H9 (cell line): ENCODE measurements at regions not wholly inside any gene's neighbourhood (a gene's known extent, or its start where the extent isn't known, plus 50 kb on each side); places are given as distances from the start of the nearest gene placed in this dataset.

Experiments used
- DNase-seq: peaks from one replicate; pipeline ENCODE4 v3.0.0-alpha.2; 2017
- H2AFZ ChIP-seq: one replicate; pipeline ENCODE4 v1.6.1; 2013; ENCODE audit warnings: mild to moderate bottlenecking, low read length, control low read depth, moderate library complexity
- H2AK5ac ChIP-seq: 2 replicates; pipeline ENCODE4 v1.6.1; 2013; ENCODE audit warnings: low read length, control low read depth, mixed read lengths; ENCODE audit not compliant: insufficient read length
- H2BK120ac ChIP-seq: one replicate; pipeline ENCODE4 v1.6.1; 2013; ENCODE audit warnings: low read depth, mild to moderate bottlenecking, low read length, control low read depth, inconsistent platforms; ENCODE audit not compliant: poor library complexity, severe bottlenecking
- H2BK12ac ChIP-seq: 2 replicates; pipeline ENCODE4 v1.6.1; 2013; ENCODE audit warnings: low read length, control low read depth, mixed read lengths, low read depth; ENCODE audit not compliant: insufficient read length
- H2BK15ac ChIP-seq: 2 replicates; pipeline ENCODE4 v1.6.1; 2013; ENCODE audit warnings: low read depth, low read length, control low read depth
- H2BK20ac ChIP-seq: one replicate; pipeline ENCODE4 v1.6.1; 2013; ENCODE audit warnings: low read depth, mild to moderate bottlenecking, low read length, control low read depth, inconsistent platforms; ENCODE audit not compliant: poor library complexity, severe bottlenecking
- H2BK5ac ChIP-seq: 2 replicates; pipeline ENCODE4 v1.6.1; 2013; ENCODE audit warnings: low read length, control low read depth, mixed read lengths; ENCODE audit not compliant: insufficient read length
- H3K14ac ChIP-seq: 2 replicates; pipeline ENCODE4 v1.6.1; 2013; ENCODE audit warnings: low read length, control low read depth; ENCODE audit not compliant: insufficient read depth
- H3K18ac ChIP-seq: 2 replicates; pipeline ENCODE4 v1.6.1; 2013; ENCODE audit warnings: low read depth, mild to moderate bottlenecking, mixed read lengths, low read length, control low read depth; ENCODE audit not compliant: insufficient read length
- H3K23ac ChIP-seq: 2 replicates; pipeline ENCODE4 v1.6.1; 2013; ENCODE audit warnings: low read length, control low read depth, mixed read lengths, low read depth; ENCODE audit not compliant: insufficient read length
- H3K23me2 ChIP-seq: 2 replicates; pipeline ENCODE4 v1.6.1; 2013; ENCODE audit warnings: low read depth, mild to moderate bottlenecking, mixed read lengths, low read length, control low read depth; ENCODE audit not compliant: insufficient read length, poor library complexity, severe bottlenecking
- H3K27ac ChIP-seq: 2 replicates; pipeline ENCODE4 v1.5.1; 2013; ENCODE audit warnings: low read length, control low read depth, mixed read lengths, low read depth; ENCODE audit not compliant: insufficient read length
- H3K27me3 ChIP-seq: 2 replicates; pipeline ENCODE4 v1.6.1; 2013; ENCODE audit warnings: low read length, control low read depth, inconsistent platforms; ENCODE audit not compliant: insufficient read depth
- H3K4ac ChIP-seq: 2 replicates; pipeline ENCODE4 v1.6.1; 2013; ENCODE audit warnings: low read depth, mild to moderate bottlenecking, control low read depth, inconsistent platforms, low read length, moderate library complexity
- H3K4me1 ChIP-seq: 2 replicates; pipeline ENCODE4 v1.6.1; 2013; ENCODE audit warnings: low read length, control low read depth, inconsistent platforms; ENCODE audit not compliant: insufficient read depth
- H3K4me2 ChIP-seq: 2 replicates; pipeline ENCODE4 v1.6.1; 2013; ENCODE audit warnings: low read length, control low read depth, mixed read lengths; ENCODE audit not compliant: insufficient read length, insufficient read depth
- H3K56ac ChIP-seq: 2 replicates; pipeline ENCODE4 v1.6.1; 2013; ENCODE audit warnings: low read depth, mild to moderate bottlenecking, mixed read lengths, low read length, control low read depth; ENCODE audit not compliant: insufficient read length
- H3K79me1 ChIP-seq: 2 replicates; pipeline ENCODE4 v1.6.1; 2013; ENCODE audit warnings: low read depth, mild to moderate bottlenecking, moderate library complexity, low read length, control low read depth, inconsistent platforms; ENCODE audit not compliant: insufficient read depth, poor library complexity, severe bottlenecking
- H3K79me2 ChIP-seq: 2 replicates; pipeline ENCODE4 v1.6.1; 2013; ENCODE audit warnings: low read length, control low read depth, inconsistent platforms; ENCODE audit not compliant: insufficient read depth
- H3K9ac ChIP-seq: 2 replicates; pipeline ENCODE4 v1.6.1; 2013; ENCODE audit warnings: low read length, control low read depth, mixed read lengths; ENCODE audit not compliant: insufficient read length; ENCODE audit errors: extremely low read depth
- H3K9me3 ChIP-seq: one replicate; pipeline ENCODE4 v1.6.1; 2013; ENCODE audit warnings: low read depth, low read length, inconsistent platforms; ENCODE audit not compliant: control insufficient read depth
- H3T11ph ChIP-seq: one replicate; pipeline ENCODE4 v1.6.1; 2013; ENCODE audit warnings: mild to moderate bottlenecking, low read length, control low read depth, inconsistent platforms
- H4K20me1 ChIP-seq: one replicate; pipeline ENCODE4 v1.6.1; 2013; ENCODE audit not compliant: control insufficient read depth, insufficient read length, insufficient read depth
- H4K5ac ChIP-seq: 2 replicates; pipeline ENCODE4 v1.6.1; 2013; ENCODE audit warnings: low read depth, mild to moderate bottlenecking, mixed read lengths, low read length, control low read depth; ENCODE audit not compliant: insufficient read length
- H4K8ac ChIP-seq: replicated peaks from 2 replicates; pipeline ENCODE4 v1.6.1; 2013; ENCODE audit warnings: low read length, control low read depth, mixed read lengths, low read depth; ENCODE audit not compliant: insufficient read length
- H4K91ac ChIP-seq: 2 replicates; pipeline ENCODE4 v1.6.1; 2013; ENCODE audit warnings: low read depth, mild to moderate bottlenecking, moderate library complexity, mixed read lengths, low read length, control low read depth; ENCODE audit not compliant: insufficient read length
- H3K27ac Mint-ChIP-seq, 3 experiments: 2 replicates in 2 of 3; 3 replicates in 1 of 3; pipeline ENCODE4 v1.8.0; 2020 to 2021; ENCODE audit warnings: mixed read lengths in 3 of 3, mild to moderate bottlenecking in 1 of 3, moderate library complexity in 1 of 3
- H3K27me3 Mint-ChIP-seq: 2 replicates; pipeline ENCODE4 v1.8.0; 2021; ENCODE audit warnings: low read depth, mild to moderate bottlenecking, moderate library complexity, mixed read lengths
- H3K36me3 Mint-ChIP-seq, 3 experiments: 2 replicates in 2 of 3; 3 replicates in 1 of 3; pipeline ENCODE4 v1.8.0; 2020 to 2021; ENCODE audit warnings: low read depth in 3 of 3, mixed read lengths in 3 of 3; ENCODE audit not compliant: insufficient read depth in 1 of 3
- H3K4me1 Mint-ChIP-seq, 2 experiments: 2 replicates each; pipeline ENCODE4 v1.8.0; 2020; ENCODE audit warnings: mixed read lengths in 2 of 2
- H3K4me3 Mint-ChIP-seq, 2 experiments: 2 replicates in 1 of 2; 3 replicates in 1 of 2; pipeline ENCODE4 v1.8.0; 2020 to 2021; ENCODE audit warnings: mild to moderate bottlenecking in 2 of 2, mixed read lengths in 2 of 2, moderate library complexity in 1 of 2
- H3K9me3 Mint-ChIP-seq, 2 experiments: 2 replicates in 1 of 2; 3 replicates in 1 of 2; pipeline ENCODE4 v1.8.0; 2020; ENCODE audit warnings: mild to moderate bottlenecking in 2 of 2, mixed read lengths in 2 of 2, moderate library complexity in 1 of 2
- CTCF ChIP-seq: fragments of 200-600 bp; sonication (generic); conservative IDR thresholded peaks from 3 replicates; pipeline ENCODE4 v1.8.0; 2021; ENCODE audit warnings: antibody characterized with exemption, mild to moderate bottlenecking

- no peak overlapping the region for H2BK20ac ChIP-seq
- H4K5ac ChIP-seq: no peak overlapping the region
- H3K36me3 Mint-ChIP-seq: no peaks in the 10 kb centered on the region
- no peaks in the 10 kb centered on the region for H3K27me3 ChIP-seq
- H3K14ac ChIP-seq: no peak overlapping the region
- H2BK15ac ChIP-seq: no peak overlapping the region
- H4K91ac ChIP-seq: no peak overlapping the region
- no peak overlapping the region for H3K9ac ChIP-seq
- no peaks in the 10 kb centered on the region for H3K79me1 ChIP-seq
- no peak overlapping the region for H2AFZ ChIP-seq
- no peak overlapping the region for H3K4ac ChIP-seq
- no peaks in the 10 kb centered on the region for H3K9me3 Mint-ChIP-seq
- H3K4me3 Mint-ChIP-seq: no peak overlapping the region
- no peak overlapping the region for H2BK12ac ChIP-seq
- no peak overlapping the region for H3T11ph ChIP-seq
- no peak overlapping the region for H3K56ac ChIP-seq
- no peak overlapping the region for H3K27ac Mint-ChIP-seq
- H3K9me3 ChIP-seq: no peaks in the 10 kb centered on the region
- H3K23me2 ChIP-seq: no peaks in the 10 kb centered on the region
- no peaks in the 10 kb centered on the region for H3K27me3 Mint-ChIP-seq
- H2BK120ac ChIP-seq: no peak overlapping the region
- H2AK5ac ChIP-seq: no peak overlapping the region
- no peaks in the 10 kb centered on the region for H3K4me1 ChIP-seq
- no peak overlapping the region for H2BK5ac ChIP-seq
- TF ChIP-seq CTCF: no peak
- H4K20me1 ChIP-seq: no peaks in the 10 kb centered on the region
- H3K18ac ChIP-seq: no peak overlapping the region
- no peaks in the 10 kb centered on the region for H3K4me1 Mint-ChIP-seq
- no peak for DNase-seq
- no peaks in the 10 kb centered on the region for H3K79me2 ChIP-seq
- no peak overlapping the region for H3K4me2 ChIP-seq
- no peak overlapping the region for H3K23ac ChIP-seq
- H4K8ac ChIP-seq: no peak overlapping the region
- no peak overlapping the region for H3K27ac ChIP-seq
Measured at GRCh38 chr13:72185776-72186175, 318.8 kb upstream of the DACH1 start.
